ENCODE measurements at regions not wholly inside any gene's neighbourhood (a gene's known extent, or its start where the extent isn't known, plus 50 kb on each side); places are given as distances from the start of the nearest gene placed in this dataset.

GRCh38 chr4:123191728-123192127 is 204.9 kb upstream of the SPRY1 start:
- 0% methylated on average over 1 of the region's 2 CpGs for WGBS (ENCODE audit: insufficient coverage, insufficient replicate concordance, low lambda C conversion rate, missing lambda C conversion rate)
- H3K4me3 ChIP-seq: no peak overlapping the region
- ATAC-seq (no peak), FAIRE-seq (no peak), DNase-seq (ENCODE audit: low read depth, low spot score) (no peak)
- no peak overlapping the region for H3K4me2 ChIP-seq (ENCODE audit: control insufficient read depth, insufficient read depth)
- no peak overlapping the region for H3K9ac ChIP-seq (ENCODE audit: control insufficient read depth, insufficient read depth, low read length)
- H4K20me1 ChIP-seq (ENCODE audit: control insufficient read depth, insufficient read depth): no peaks in the 10 kb centered on the region
- H3K27ac ChIP-seq (ENCODE audit: control insufficient read depth, insufficient read depth): no peak overlapping the region
- H3K9me3 ChIP-seq (replicated peaks; ENCODE audit: control insufficient read depth, insufficient read depth, low read length): no peaks in the 10 kb centered on the region
- no peaks in the 10 kb centered on the region for H3K4me1 ChIP-seq (ENCODE audit: control insufficient read depth, insufficient read depth, low read length)
- POLR2A ChIA-PET: no interaction called here
- no TSS peak for BruUV-seq (replicated peaks)
- no peaks in the 10 kb centered on the region for H3K36me3 ChIP-seq (ENCODE audit: control insufficient read depth in 2 of 2, insufficient read depth in 2 of 2, low read length in 1 of 2)
- RAD21 ChIA-PET (ENCODE audit: unreplicated experiment): no interaction called here
- intact Hi-C loops (cut with micrococcal nuclease; ENCODE audit: unreplicated experiment): no loop called here
- no peaks in the 10 kb centered on the region for H3K27me3 ChIP-seq (replicated peaks in 1 of 2; ENCODE audit: control insufficient read depth in 2 of 2, insufficient read depth in 2 of 2, low read length in 1 of 2)
- H2AFZ ChIP-seq (ENCODE audit: control insufficient read depth, low read depth, low read length): no peak overlapping the region
- CTCF ChIA-PET: interaction anchor here (1.1 kb wide), 1 partner anchor 16 kb away, joined by 4 read pairs; no protein-coding TSS in a partner anchor
- TF ChIP-seq HCFC1 (IDR thresholded peaks at IDR 0.05; ENCODE audit: low read length) (no peak), BCL3 (IDR thresholded peaks at IDR 0.05; ENCODE audit: borderline replicate concordance, insufficient read depth, low read depth, low read length, poor library complexity, severe bottlenecking) (no peak), IKZF1 (conservative IDR thresholded peaks at IDR 0.05) (no peak)
- SMC1A ChIA-PET (ENCODE audit: uncharacterized antibody, unreplicated experiment): interaction anchor here (1.3 kb wide), 1 partner anchor 10 kb away, joined by 4 read pairs; no protein-coding TSS in a partner anchor
- in situ Hi-C loops (cut with MboI): no loop called here
- H3K79me2 ChIP-seq (ENCODE audit: control insufficient read depth, insufficient read depth, low read length): no peaks in the 10 kb centered on the region

- Histone ChIP-seq H3K9me3 (replicated peaks; ENCODE audit: control insufficient read depth, insufficient read depth, low read length) (no peaks in the 10 kb centered on the region), H3K79me2 (ENCODE audit: control insufficient read depth, insufficient read depth, low read length) (no peaks in the 10 kb centered on the region), H3K4me2 (ENCODE audit: control insufficient read depth, insufficient read depth) (no peak overlapping the region), H2AFZ (ENCODE audit: control insufficient read depth, low read depth, low read length) (no peak overlapping the region), H4K20me1 (ENCODE audit: control insufficient read depth, insufficient read depth) (no peaks in the 10 kb centered on the region), H3K4me1 (ENCODE audit: control insufficient read depth, insufficient read depth, low read length) (no peaks in the 10 kb centered on the region), H3K9ac (ENCODE audit: control insufficient read depth, insufficient read depth, low read length) (no peak overlapping the region), H3K4me3 (no peak overlapping the region), H3K36me3 (ENCODE audit: control insufficient read depth in 2 of 2, insufficient read depth in 2 of 2, low read length in 1 of 2) (no peaks in the 10 kb centered on the region), H3K27me3 (replicated peaks in 1 of 2; ENCODE audit: control insufficient read depth in 2 of 2, insufficient read depth in 2 of 2, low read length in 1 of 2) (no peaks in the 10 kb centered on the region), H3K27ac (ENCODE audit: control insufficient read depth, insufficient read depth) (no peak overlapping the region)
- 99% methylated on average over 3 of the region's 3 CpGs for WGBS (ENCODE audit: insufficient coverage, insufficient replicate concordance, low lambda C conversion rate, missing lambda C conversion rate)
- RAD21 ChIA-PET (ENCODE audit: unreplicated experiment): no interaction called here
- in situ Hi-C loops (cut with MboI) (no loop called here), intact Hi-C loops (cut with micrococcal nuclease; ENCODE audit: unreplicated experiment) (no loop called here)
- SMC1A ChIA-PET (ENCODE audit: uncharacterized antibody, unreplicated experiment): no interaction called here
- BruUV-seq (replicated peaks): no TSS peak
- ATAC-seq (no peak), FAIRE-seq (no peak), DNase-seq (ENCODE audit: low read depth, low spot score) (no peak)
- TF ChIP-seq NRF1 (conservative IDR thresholded peaks at IDR 0.05; ENCODE audit: low read depth, low read length) (no peak), GATAD2B (conservative IDR thresholded peaks at IDR 0.05; ENCODE audit: low read depth) (no peak), ZBTB4 (CRISPR knock-in tag; IDR thresholded peaks at IDR 0.05) (no peak)
- POLR2A ChIA-PET: no interaction called here
- CTCF ChIA-PET: no interaction called here
These were observed 202.7 kb upstream of the SPRY1 start for GRCh38 chr4:123193802-123194367.
